Activated naive CD4-positive, alpha-beta T cell treated with anti-CD3 and anti-CD28 coated beads, Interleukin-2, amount 50 U/mL, for 72 hours (primary cell): ENCODE measurements at regions not wholly inside any gene's neighbourhood (a gene's known extent, or its start where the extent isn't known, plus 50 kb on each side); places are given as distances from the start of the nearest gene placed in this dataset.
"Not testable (repeated sequence)": the region's sequence is repeated elsewhere in the genome, so short reads cannot be mapped to it uniquely, and the experiment has no call there.

Source experiments
- ATAC-seq, 2 donors: fragments of 150-1000 bp; cut with Tn5 transposase; 2 replicates each; pipeline ENCODE4 v1.10.0; 2021; ENCODE audit warnings: mild to moderate bottlenecking in 2 of 2, moderate library complexity in 2 of 2
- DNase-seq, 2 donors: peaks; one replicate each; pipeline ENCODE4 v3.0.0; 2021 to 2022; ENCODE audit warnings: low spot score in 2 of 2
- H3K27ac Mint-ChIP-seq, 2 donors: one replicate each; pipeline ENCODE4 v1.8.0; 2022; ENCODE audit warnings: mild to moderate bottlenecking in 2 of 2, mixed read lengths in 2 of 2
- H3K36me3 Mint-ChIP-seq, 2 donors: one replicate each; pipeline ENCODE4 v1.8.0; 2022; ENCODE audit warnings: mixed read lengths in 2 of 2
- H3K9me3 Mint-ChIP-seq, 2 donors: one replicate each; pipeline ENCODE4 v1.8.0; 2022; ENCODE audit warnings: mixed read lengths in 2 of 2

DNA sequence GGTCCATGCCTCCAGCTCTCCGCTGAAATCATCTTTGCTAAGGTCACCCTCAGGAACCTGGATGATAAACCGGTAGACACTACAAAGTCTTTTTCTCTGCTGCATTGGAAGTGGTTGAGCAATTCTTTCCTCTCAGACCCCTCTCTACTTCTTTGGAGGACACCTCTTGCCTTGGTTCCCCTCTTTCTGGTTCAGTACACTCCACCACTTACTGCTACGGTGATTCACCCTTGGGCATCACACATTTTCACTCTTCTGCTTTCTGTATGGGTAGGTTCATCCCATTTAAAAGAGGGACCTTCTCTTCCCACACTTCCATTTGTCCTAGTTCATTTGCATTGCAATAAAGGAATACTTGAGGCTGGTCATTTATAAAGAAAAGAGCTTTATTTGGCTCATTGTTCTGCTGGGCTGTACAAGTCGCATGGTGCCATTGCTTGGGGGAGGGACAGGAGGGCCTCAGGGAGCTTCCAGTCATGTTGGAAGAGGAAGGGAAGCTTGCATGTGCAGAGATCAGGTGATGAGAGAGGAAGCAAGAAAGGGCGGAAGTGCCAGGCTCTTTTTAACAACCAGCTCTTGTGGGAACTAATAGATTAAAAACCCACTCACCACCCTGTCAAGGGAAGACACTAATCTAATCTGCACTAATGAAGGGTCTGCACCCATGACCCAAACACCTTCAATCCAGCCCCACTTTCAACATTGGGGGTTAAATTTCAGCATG is 149.7 kb upstream of the TMEM170B start:
- H3K36me3 Mint-ChIP-seq, result peaks cover 0 to 8% of the 10 kb centered on the region in 2 donors
- no peak overlapping the region for H3K27ac Mint-ChIP-seq
- no peak for DNase-seq
- H3K9me3 Mint-ChIP-seq, result peaks cover 0 to 5% of the 10 kb centered on the region in 2 donors
- no peak for ATAC-seq

GRCh38 chr6:11386726-11387125 is 150.8 kb upstream of the TMEM170B start:
- DNase-seq, result no peak
- peak overlapping the region in 1 of 2 donors; percentile 51 for H3K27ac Mint-ChIP-seq
- peaks cover 1% of the 10 kb centered on the region in 2 donors for H3K36me3 Mint-ChIP-seq
- no peak for ATAC-seq
- H3K9me3 Mint-ChIP-seq, result no peaks in the 10 kb centered on the region

GRCh38 chr6:11386323-11386722 is 151.2 kb upstream of the TMEM170B start:
- ATAC-seq, result peak in 1 of 2 donors; percentile 58
- H3K9me3 Mint-ChIP-seq, result no peaks in the 10 kb centered on the region
- peaks cover 5% of the 10 kb centered on the region in 2 donors for H3K36me3 Mint-ChIP-seq
- DNase-seq, result no peak
- H3K27ac Mint-ChIP-seq, result no peak overlapping the region

DNA sequence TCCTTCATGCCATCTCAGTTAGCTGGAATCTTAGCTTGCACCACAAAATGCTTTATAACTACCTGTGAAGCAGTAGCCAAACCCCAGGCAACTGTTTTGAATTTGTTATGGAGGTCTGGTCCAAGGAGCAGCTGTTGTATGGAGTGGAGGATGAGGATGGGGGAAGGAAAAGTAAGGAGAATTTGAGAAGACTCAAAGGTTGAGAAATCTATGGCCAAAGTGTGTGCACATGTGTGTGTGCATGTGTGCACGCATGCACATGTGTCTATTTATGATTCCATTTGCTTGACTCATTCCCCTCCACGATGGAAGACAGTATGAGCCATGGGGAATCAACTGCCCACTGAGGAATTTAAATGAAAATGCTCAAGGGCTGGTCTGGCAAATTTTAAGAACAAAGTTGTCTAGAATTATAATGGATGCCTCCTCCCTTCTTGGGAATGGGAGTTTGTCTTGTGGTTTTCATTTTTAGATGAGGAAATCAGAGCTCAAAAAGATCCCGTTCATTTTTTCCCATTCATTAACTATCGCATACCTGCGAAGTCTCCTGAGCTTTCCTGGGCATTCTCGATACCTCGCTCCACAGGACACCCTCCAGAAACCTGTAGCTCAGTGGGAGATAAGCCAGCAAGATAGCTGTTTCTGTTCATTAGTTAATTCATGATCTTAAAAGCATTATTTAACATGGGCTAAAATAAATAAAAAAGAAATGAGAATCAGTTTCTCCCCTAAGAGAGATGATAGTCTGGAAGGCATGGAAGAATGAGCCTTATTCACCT is 152.3 kb upstream of the NEDD9 start:
- Mint-ChIP-seq H3K27ac (no peak overlapping the region), H3K36me3 (peaks cover 12 to 19% of the 10 kb centered on the region in 2 donors), H3K9me3 (no peaks in the 10 kb centered on the region)
- DNase-seq, result no peak
- ATAC-seq, result no peak

GRCh38 chr6:11381801-11382513 is 149.5 kb upstream of the NEDD9 start:
- Mint-ChIP-seq H3K36me3 (peaks cover 17 to 35% of the 10 kb centered on the region in 2 donors), H3K9me3 (peaks cover 0 to 5% of the 10 kb centered on the region in 2 donors), H3K27ac (peak overlapping the region; percentile 69 to 90)
- ATAC-seq (peak; percentile 91 to 94), DNase-seq (peak; percentile 49 to 79)

GRCh38 chr6:11380969-11381744 is 148.7 kb upstream of the NEDD9 start:
- Mint-ChIP-seq H3K27ac (peak overlapping the region; percentile 69 to 90), H3K9me3 (peaks cover 0 to 9% of the 10 kb centered on the region in 2 donors), H3K36me3 (peaks cover 17 to 41% of the 10 kb centered on the region in 2 donors)
- DNase-seq (no peak), ATAC-seq (no peak)

DNA sequence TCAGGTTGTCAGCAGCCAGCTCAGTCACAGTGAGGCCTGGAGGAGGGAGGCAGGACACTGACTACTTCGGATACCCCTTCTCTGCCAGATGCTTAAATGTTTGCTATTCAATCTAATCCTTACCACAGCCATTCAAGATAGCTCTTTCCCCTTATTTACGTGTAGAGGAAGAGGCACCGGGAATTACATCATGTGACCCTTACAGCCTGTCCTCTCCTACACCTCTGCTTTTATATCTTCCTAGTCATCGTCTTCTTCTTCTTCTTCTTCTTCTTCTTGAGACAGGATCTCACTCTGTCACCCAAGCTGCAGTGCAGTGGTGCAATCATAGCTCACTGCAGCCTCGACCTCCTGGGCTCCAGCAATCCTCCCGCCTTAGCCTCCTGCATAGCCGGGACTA is 148.1 kb upstream of the NEDD9 start:
- DNase-seq (no peak), ATAC-seq (no peak)
- H3K36me3 Mint-ChIP-seq, result peaks cover 19 to 45% of the 10 kb centered on the region in 2 donors
- H3K9me3 Mint-ChIP-seq, result peaks cover 0 to 13% of the 10 kb centered on the region in 2 donors
- H3K27ac Mint-ChIP-seq, result no peak overlapping the region

GRCh38 chr6:11379805-11380204 is 147.3 kb upstream of the NEDD9 start:
- H3K9me3 Mint-ChIP-seq, result peaks cover 0 to 13% of the 10 kb centered on the region in 2 donors
- H3K36me3 Mint-ChIP-seq, result peaks cover 22 to 50% of the 10 kb centered on the region in 2 donors
- no peak overlapping the region for H3K27ac Mint-ChIP-seq

DNA sequence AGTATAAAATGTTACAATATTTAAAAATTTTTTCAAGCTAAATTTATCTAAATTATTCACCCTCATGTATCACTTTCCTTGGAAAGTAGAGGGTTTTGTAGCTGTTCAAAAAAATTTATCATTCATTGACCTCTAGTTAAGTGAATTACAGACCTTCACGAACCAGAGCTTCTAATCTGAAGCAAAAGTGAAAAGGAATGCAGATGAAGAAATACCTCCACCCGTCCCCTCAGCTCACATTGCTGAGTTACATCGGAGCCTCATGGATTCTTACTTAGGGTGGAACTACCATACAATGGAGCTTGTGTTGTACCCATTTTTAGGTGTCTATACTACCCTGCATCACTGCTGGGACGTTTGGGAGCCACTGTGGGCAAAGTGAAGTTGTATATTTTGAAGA is 146.2 kb upstream of the NEDD9 start:
- ATAC-seq (no peak), DNase-seq (no peak)
- Mint-ChIP-seq H3K36me3 (peaks cover 22 to 50% of the 10 kb centered on the region in 2 donors), H3K27ac (no peak overlapping the region), H3K9me3 (peaks cover 0 to 13% of the 10 kb centered on the region in 2 donors)

More at GRCh38 chr6:11379805-11380204, 147.3 kb upstream of the NEDD9 start:
- ATAC-seq (no peak), DNase-seq (no peak)

DNA sequence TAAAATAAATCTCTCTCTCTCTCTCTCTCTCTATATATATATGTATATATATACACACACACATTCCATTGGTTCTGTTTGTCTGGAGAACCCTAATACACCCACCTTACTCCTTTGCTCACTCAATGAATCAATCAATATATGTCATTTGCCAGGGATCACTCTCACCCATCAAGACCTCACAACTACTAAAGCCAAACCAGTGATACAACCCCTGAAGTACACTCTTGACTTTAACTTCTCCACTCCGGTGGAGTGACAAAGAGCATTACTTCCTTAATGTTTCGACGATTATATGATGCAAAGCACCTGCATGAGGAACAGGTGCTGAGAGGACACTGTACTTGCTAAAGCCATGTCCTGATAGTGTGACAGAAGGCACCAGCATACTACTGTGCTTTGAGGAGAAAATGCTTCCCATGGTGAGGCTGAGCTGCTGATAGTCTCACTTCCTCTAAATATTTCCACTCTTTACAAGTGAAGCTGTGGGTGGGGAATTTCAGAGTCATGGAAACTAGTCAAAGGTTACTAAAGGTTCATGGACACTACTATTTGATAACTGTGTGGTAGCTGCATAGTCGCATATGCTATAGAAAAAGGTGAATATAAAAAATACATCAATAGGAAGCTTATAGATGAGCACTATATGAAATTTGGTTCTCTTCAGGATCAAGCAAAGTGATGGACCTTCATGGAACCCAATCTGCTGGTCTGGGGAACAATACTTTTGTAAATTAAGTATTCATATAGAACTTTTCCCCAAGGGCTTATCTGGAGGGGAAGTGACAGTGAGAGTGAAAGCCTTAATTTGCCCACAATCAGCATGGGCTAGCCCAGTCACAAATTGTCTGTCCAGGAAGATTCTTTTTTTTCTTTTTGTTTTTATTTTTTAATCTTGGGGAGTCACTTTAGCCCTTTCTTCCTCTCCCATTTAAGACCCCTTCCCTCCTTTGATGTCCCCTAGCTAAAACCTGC is 141.9 kb upstream of the NEDD9 start:
- Mint-ChIP-seq H3K27ac (peak overlapping the region; percentile 51 to 55), H3K9me3 (peaks cover 0 to 19% of the 10 kb centered on the region in 2 donors), H3K36me3 (peaks cover 22 to 46% of the 10 kb centered on the region in 2 donors)
- peak; percentile 74 to 86 for ATAC-seq
- DNase-seq, result no peak

GRCh38 chr6:11373208-11373607 is 140.7 kb upstream of the NEDD9 start:
- DNase-seq, result no peak
- ATAC-seq, result no peak
- peaks cover 22 to 43% of the 10 kb centered on the region in 2 donors for H3K36me3 Mint-ChIP-seq

DNA sequence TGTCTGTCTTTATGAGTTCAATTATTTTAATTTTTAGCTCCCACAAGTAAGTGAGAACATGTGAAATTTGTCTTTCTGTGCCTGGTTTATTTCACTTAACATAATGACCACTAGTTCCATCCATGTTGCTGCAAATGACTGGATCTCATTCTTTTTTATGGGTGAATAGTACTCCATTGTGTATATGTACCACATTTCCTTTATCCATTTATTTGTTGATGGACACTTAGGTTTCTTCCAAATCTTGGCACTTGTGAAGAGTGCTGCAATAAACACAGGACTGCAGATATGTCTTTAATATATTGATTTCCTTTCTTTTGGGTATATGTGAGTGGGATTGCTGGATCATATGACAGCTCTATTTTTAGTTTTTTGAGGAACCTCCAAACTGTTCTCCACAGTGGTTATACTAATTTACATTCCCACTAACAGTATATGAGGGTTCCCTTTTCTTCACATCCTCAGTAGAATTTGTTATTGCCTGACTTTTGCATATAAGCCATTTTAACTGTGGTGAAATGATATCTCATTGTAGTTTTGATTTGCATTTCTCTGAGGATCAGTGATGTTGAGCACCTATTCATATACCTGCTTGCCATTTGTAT is 139.8 kb upstream of the NEDD9 start:
- Mint-ChIP-seq H3K36me3 (peaks cover 17 to 34% of the 10 kb centered on the region in 2 donors), H3K9me3 (peaks cover 4 to 14% of the 10 kb centered on the region in 2 donors)
- not testable (repeated sequence) for H3K27ac Mint-ChIP-seq, DNase-seq, ATAC-seq

More at GRCh38 chr6:11373208-11373607, 140.7 kb upstream of the NEDD9 start:
- Mint-ChIP-seq H3K27ac (no peak overlapping the region), H3K9me3 (peaks cover 4 to 19% of the 10 kb centered on the region in 2 donors)

DNA sequence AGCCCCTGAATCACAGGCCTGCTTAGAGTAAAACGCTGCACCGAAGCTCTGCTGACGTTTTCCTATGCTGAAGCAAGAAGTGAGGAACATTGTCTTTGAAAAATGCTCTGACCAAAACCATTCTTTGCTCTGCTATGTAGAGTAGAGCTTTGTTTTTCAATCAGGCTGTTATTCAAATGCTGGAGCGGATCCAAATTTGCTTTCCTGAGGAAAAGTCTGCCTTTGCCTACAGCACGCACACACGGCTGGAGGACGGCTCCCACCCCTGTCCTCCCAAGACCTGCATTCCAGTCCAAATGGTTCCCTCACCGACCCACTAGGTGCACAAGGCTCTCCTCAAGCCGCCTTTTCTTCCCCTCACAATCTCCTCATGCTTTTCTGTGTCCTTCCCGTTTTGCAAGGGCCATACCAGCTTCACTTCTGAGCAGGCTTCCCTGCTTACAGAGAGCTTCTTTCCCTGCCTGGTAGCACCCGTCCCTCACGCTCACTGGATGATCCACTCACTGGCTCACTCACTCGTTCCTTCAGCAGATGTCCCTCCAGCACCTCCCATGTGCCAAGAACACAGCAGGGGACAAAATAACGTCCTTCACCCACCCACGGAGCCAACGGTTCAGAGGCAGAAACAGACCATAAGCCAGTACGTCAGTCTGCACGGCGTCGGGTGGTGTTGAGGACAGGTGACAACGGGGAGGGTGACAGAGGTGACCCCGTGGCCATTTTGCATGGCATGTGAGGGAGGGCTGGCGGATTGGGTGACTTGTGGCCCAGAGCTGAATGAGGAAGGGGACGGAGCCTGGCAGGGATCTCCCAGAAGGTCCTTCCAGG is 137.9 kb upstream of the NEDD9 start:
- no peak overlapping the region for H3K27ac Mint-ChIP-seq
- DNase-seq, result no peak
- peaks cover 4 to 7% of the 10 kb centered on the region in 2 donors for H3K9me3 Mint-ChIP-seq
- ATAC-seq, result no peak
- H3K36me3 Mint-ChIP-seq, result peaks cover 15 to 21% of the 10 kb centered on the region in 2 donors

GRCh38 chr6:11368760-11369159 is 136.3 kb upstream of the NEDD9 start:
- H3K36me3 Mint-ChIP-seq, result peaks cover 18 to 23% of the 10 kb centered on the region in 2 donors
- peak in 1 of 2 donors; percentile 27 for DNase-seq
- H3K27ac Mint-ChIP-seq, result peak overlapping the region; percentile 5 to 77
- peaks cover 4 to 12% of the 10 kb centered on the region in 2 donors for H3K9me3 Mint-ChIP-seq
- ATAC-seq, result peak; percentile 77 to 83
